NB4 (cell line): ENCODE measurements at regions not wholly inside any gene's neighbourhood (a gene's known extent, or its start where the extent isn't known, plus 50 kb on each side); places are given as distances from the start of the nearest gene placed in this dataset.
"Not testable (repeated sequence)": the region's sequence is repeated elsewhere in the genome, so short reads cannot be mapped to it uniquely, and the experiment has no call there.

Experiments used
- MYC ChIP-seq: IDR thresholded peaks from 2 replicates; pipeline ENCODE4 v1.6.1; 2011; ENCODE audit warnings: low read depth, low read length
- POLR2A ChIP-seq: IDR thresholded peaks from 2 replicates; pipeline ENCODE4 v1.6.1; 2011; ENCODE audit warnings: mild to moderate bottlenecking; ENCODE audit not compliant: insufficient read length; ENCODE audit errors: extremely low read depth
- TF ChIP-seq, protein P1 (sequence below): IDR thresholded peaks from one replicate; pipeline ENCODE4 v1.5.1; 2012; ENCODE audit warnings: low read depth, low read length
- TF ChIP-seq, protein P2 (sequence below): IDR thresholded peaks from 2 replicates; pipeline ENCODE4 v1.6.1; 2011; ENCODE audit warnings: low read depth, low read length

GRCh38 chr6:86065002-86065401 lies 422.3 kb upstream of the SYNCRIP start:
- TF ChIP-seq, protein P1, sequence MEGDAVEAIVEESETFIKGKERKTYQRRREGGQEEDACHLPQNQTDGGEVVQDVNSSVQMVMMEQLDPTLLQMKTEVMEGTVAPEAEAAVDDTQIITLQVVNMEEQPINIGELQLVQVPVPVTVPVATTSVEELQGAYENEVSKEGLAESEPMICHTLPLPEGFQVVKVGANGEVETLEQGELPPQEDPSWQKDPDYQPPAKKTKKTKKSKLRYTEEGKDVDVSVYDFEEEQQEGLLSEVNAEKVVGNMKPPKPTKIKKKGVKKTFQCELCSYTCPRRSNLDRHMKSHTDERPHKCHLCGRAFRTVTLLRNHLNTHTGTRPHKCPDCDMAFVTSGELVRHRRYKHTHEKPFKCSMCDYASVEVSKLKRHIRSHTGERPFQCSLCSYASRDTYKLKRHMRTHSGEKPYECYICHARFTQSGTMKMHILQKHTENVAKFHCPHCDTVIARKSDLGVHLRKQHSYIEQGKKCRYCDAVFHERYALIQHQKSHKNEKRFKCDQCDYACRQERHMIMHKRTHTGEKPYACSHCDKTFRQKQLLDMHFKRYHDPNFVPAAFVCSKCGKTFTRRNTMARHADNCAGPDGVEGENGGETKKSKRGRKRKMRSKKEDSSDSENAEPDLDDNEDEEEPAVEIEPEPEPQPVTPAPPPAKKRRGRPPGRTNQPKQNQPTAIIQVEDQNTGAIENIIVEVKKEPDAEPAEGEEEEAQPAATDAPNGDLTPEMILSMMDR, result not testable (repeated sequence)
- TF ChIP-seq POLR2A, MYC: not testable (repeated sequence)
- TF ChIP-seq, protein P2, sequence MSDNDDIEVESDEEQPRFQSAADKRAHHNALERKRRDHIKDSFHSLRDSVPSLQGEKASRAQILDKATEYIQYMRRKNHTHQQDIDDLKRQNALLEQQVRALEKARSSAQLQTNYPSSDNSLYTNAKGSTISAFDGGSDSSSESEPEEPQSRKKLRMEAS, result not testable (repeated sequence)
